NCI-H526 (cell line): ENCODE measurements at regions not wholly inside any gene's neighbourhood (a gene's known extent, or its start where the extent isn't known, plus 50 kb on each side); places are given as distances from the start of the nearest gene placed in this dataset.
"Not testable (repeated sequence)": the region's sequence is repeated elsewhere in the genome, so short reads cannot be mapped to it uniquely, and the experiment has no call there.

Experiments used
- DNase-seq, 2 experiments: peaks; one replicate each; lab custom pipeline; 2025; lab: John Stamatoyannopoulos, UW

DNA sequence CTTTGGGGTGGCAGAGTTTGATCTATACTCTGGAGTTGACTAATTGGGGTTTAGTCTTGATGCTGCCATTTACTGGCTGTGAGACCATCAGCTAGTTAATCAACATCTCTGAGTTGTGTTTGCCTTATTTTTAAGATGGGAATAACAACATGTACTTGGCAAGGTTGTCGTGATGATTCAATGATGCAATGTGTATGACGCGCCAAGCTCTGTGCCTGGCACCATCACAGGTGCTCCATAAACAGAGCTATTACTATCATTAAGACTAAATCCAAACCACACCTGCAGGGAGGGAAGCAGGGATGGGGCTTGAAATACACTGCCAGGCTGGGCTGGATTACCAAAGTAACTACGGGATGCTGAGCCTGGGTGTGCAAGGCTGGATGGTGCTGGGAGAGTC is 60.1 kb upstream of the E2F3 start:
- no peak for DNase-seq

DNA sequence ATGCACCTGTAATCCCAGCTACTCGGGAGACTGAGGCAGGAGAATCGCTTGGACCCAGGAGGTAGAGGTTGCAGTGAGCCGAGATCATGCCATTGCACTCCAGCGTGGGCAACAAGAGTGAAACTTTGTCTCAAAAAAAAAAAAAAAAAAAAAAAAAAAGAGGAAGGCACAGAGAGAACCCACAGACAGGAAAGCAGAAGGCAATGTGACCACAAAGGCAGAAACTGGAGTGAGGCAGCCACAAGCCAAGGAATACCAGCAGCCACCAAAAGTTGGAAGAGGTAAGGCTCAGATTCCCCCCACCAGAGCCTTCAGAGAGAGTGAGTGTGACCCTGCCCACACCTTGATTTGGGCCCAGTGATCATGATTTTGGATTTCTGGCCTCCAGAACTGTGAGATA is 54.7 kb upstream of the E2F3 start:
- DNase-seq, result not testable (repeated sequence)

GRCh38 chr6:20348041-20348440 is 53.6 kb upstream of the E2F3 start:
- DNase-seq, result no peak

DNA sequence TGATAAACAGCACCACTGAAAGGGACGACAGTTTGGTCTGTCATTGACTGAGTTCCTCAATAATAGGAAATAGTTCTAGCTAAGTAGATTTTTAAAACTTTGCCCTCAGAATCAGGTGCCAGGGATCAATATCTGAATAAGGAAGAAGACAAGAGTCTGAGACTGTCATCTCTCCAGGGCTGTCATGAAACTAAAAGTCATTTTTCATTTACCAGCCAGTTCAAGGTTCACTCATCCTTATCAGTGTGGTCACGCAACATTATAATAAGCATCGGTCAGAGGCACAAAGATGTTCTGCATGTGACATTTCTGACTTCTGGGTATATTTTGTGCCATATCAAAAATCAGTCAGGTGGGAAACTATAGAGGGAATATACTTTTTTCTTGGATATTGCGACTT is 52.5 kb upstream of the E2F3 start:
- no peak for DNase-seq

- DNase-seq, result no peak
Observed at GRCh38 chr6:20350215-20350614, 51.5 kb upstream of the E2F3 start.

GRCh38 chr6:20351534-20351933 is 50.1 kb upstream of the E2F3 start:
- no peak for DNase-seq
